ENCODE measurements at regions not wholly inside any gene's neighbourhood (a gene's known extent, or its start where the extent isn't known, plus 50 kb on each side); places are given as distances from the start of the nearest gene placed in this dataset.

- no peaks in the 10 kb centered on the region for H3K27me3 ChIP-seq (ENCODE audit: control insufficient read depth in 5 of 5, insufficient read depth in 4 of 5, low read length in 5 of 5)
- H3K9me3 ChIP-seq (ENCODE audit: control insufficient read depth in 5 of 5, low read length in 5 of 5): no peaks in the 10 kb centered on the region
- no peaks in the 10 kb centered on the region for H3K36me3 ChIP-seq (ENCODE audit: control insufficient read depth in 5 of 5, insufficient read depth in 5 of 5, low read length in 5 of 5)
- H3K9ac ChIP-seq (ENCODE audit: low read length in 5 of 5): no peak overlapping the region
- no peak overlapping the region for H3K4me3 ChIP-seq (ENCODE audit: low read depth in 1 of 5, low read length in 5 of 5)
- no peak overlapping the region for H3K27ac ChIP-seq (ENCODE audit: low read depth, low read length)
- no peaks in the 10 kb centered on the region for H3K4me1 ChIP-seq (ENCODE audit: control insufficient read depth in 5 of 5, insufficient read depth in 5 of 5, low read length in 5 of 5)
Measured at GRCh38 chr3:77902675-77903074, 862.8 kb downstream of the ROBO2 start.

GRCh38 chr3:77906102-77906709 lies 866.3 kb downstream of the ROBO2 start:
- Histone ChIP-seq H3K36me3 (ENCODE audit: control insufficient read depth in 5 of 5, insufficient read depth in 5 of 5, low read length in 5 of 5) (no peaks in the 10 kb centered on the region), H3K27ac (ENCODE audit: low read depth, low read length) (no peak overlapping the region), H3K9me3 (ENCODE audit: control insufficient read depth in 5 of 5, low read length in 5 of 5) (no peaks in the 10 kb centered on the region), H3K27me3 (ENCODE audit: control insufficient read depth in 5 of 5, insufficient read depth in 4 of 5, low read length in 5 of 5) (no peaks in the 10 kb centered on the region), H3K9ac (ENCODE audit: low read length in 5 of 5) (no peak overlapping the region), H3K4me3 (ENCODE audit: low read depth in 1 of 5, low read length in 5 of 5) (no peak overlapping the region), H3K4me1 (ENCODE audit: control insufficient read depth in 5 of 5, insufficient read depth in 5 of 5, low read length in 5 of 5) (no peaks in the 10 kb centered on the region)

- Histone ChIP-seq H3K36me3 (ENCODE audit: control insufficient read depth in 5 of 5, insufficient read depth in 5 of 5, low read length in 5 of 5) (no peaks in the 10 kb centered on the region), H3K4me3 (ENCODE audit: low read depth in 1 of 5, low read length in 5 of 5) (no peak overlapping the region), H3K9me3 (ENCODE audit: control insufficient read depth in 5 of 5, low read length in 5 of 5) (no peaks in the 10 kb centered on the region), H3K4me1 (ENCODE audit: control insufficient read depth in 5 of 5, insufficient read depth in 5 of 5, low read length in 5 of 5) (no peaks in the 10 kb centered on the region), H3K27me3 (ENCODE audit: control insufficient read depth in 5 of 5, insufficient read depth in 4 of 5, low read length in 5 of 5) (no peaks in the 10 kb centered on the region), H3K9ac (ENCODE audit: low read length in 5 of 5) (no peak overlapping the region), H3K27ac (ENCODE audit: low read depth, low read length) (no peak overlapping the region)
Measured at GRCh38 chr3:77913524-77914174, 873.8 kb downstream of the ROBO2 start.

- Histone ChIP-seq H3K4me1 (ENCODE audit: control insufficient read depth in 5 of 5, insufficient read depth in 5 of 5, low read length in 5 of 5) (no peaks in the 10 kb centered on the region), H3K9me3 (ENCODE audit: control insufficient read depth in 5 of 5, low read length in 5 of 5) (peaks cover 0 to 5% (median 0%) of the 10 kb centered on the region in 5 donors), H3K36me3 (ENCODE audit: control insufficient read depth in 5 of 5, insufficient read depth in 5 of 5, low read length in 5 of 5) (no peaks in the 10 kb centered on the region), H3K9ac (ENCODE audit: low read length in 5 of 5) (no peak overlapping the region), H3K27ac (ENCODE audit: low read depth, low read length) (no peak overlapping the region), H3K4me3 (ENCODE audit: low read depth in 1 of 5, low read length in 5 of 5) (no peak overlapping the region), H3K27me3 (ENCODE audit: control insufficient read depth in 5 of 5, insufficient read depth in 4 of 5, low read length in 5 of 5) (no peaks in the 10 kb centered on the region)
Measured at GRCh38 chr3:77915336-77915735, 875.4 kb downstream of the ROBO2 start.

GRCh38 chr3:77917225-77917624 lies 877.3 kb downstream of the ROBO2 start:
- no peaks in the 10 kb centered on the region for H3K27me3 ChIP-seq (ENCODE audit: control insufficient read depth in 5 of 5, insufficient read depth in 4 of 5, low read length in 5 of 5)
- H3K4me3 ChIP-seq (ENCODE audit: low read depth in 1 of 5, low read length in 5 of 5): no peak overlapping the region
- peaks cover 0 to 14% (median 8%) of the 10 kb centered on the region in 5 donors for H3K9me3 ChIP-seq (ENCODE audit: control insufficient read depth in 5 of 5, low read length in 5 of 5)
- H3K36me3 ChIP-seq (ENCODE audit: control insufficient read depth in 5 of 5, insufficient read depth in 5 of 5, low read length in 5 of 5): no peaks in the 10 kb centered on the region
- H3K9ac ChIP-seq (ENCODE audit: low read length in 5 of 5): no peak overlapping the region
- H3K27ac ChIP-seq (ENCODE audit: low read depth, low read length): no peak overlapping the region
- H3K4me1 ChIP-seq (ENCODE audit: control insufficient read depth in 5 of 5, insufficient read depth in 5 of 5, low read length in 5 of 5): no peaks in the 10 kb centered on the region

- H3K27ac ChIP-seq (ENCODE audit: low read depth, low read length): no peak overlapping the region
- H3K4me3 ChIP-seq (ENCODE audit: low read depth in 1 of 5, low read length in 5 of 5): no peak overlapping the region
- peaks cover 0 to 14% (median 8%) of the 10 kb centered on the region in 5 donors for H3K9me3 ChIP-seq (ENCODE audit: control insufficient read depth in 5 of 5, low read length in 5 of 5)
- H3K36me3 ChIP-seq (ENCODE audit: control insufficient read depth in 5 of 5, insufficient read depth in 5 of 5, low read length in 5 of 5): no peaks in the 10 kb centered on the region
- H3K9ac ChIP-seq (ENCODE audit: low read length in 5 of 5): no peak overlapping the region
- no peaks in the 10 kb centered on the region for H3K27me3 ChIP-seq (ENCODE audit: control insufficient read depth in 5 of 5, insufficient read depth in 4 of 5, low read length in 5 of 5)
- H3K4me1 ChIP-seq (ENCODE audit: control insufficient read depth in 5 of 5, insufficient read depth in 5 of 5, low read length in 5 of 5): no peaks in the 10 kb centered on the region
Measured at GRCh38 chr3:77919244-77919643, 879.3 kb downstream of the ROBO2 start.

GRCh38 chr3:77931255-77932009 lies 891.5 kb downstream of the ROBO2 start:
- Histone ChIP-seq H3K9me3 (ENCODE audit: control insufficient read depth in 5 of 5, low read length in 5 of 5) (no peaks in the 10 kb centered on the region), H3K36me3 (ENCODE audit: control insufficient read depth in 5 of 5, insufficient read depth in 5 of 5, low read length in 5 of 5) (no peaks in the 10 kb centered on the region), H3K27ac (ENCODE audit: low read depth, low read length) (no peak overlapping the region), H3K27me3 (ENCODE audit: control insufficient read depth in 5 of 5, insufficient read depth in 4 of 5, low read length in 5 of 5) (no peaks in the 10 kb centered on the region), H3K9ac (ENCODE audit: low read length in 5 of 5) (no peak overlapping the region), H3K4me1 (ENCODE audit: control insufficient read depth in 5 of 5, insufficient read depth in 5 of 5, low read length in 5 of 5) (no peaks in the 10 kb centered on the region), H3K4me3 (ENCODE audit: low read depth in 1 of 5, low read length in 5 of 5) (no peak overlapping the region)

GRCh38 chr3:77932926-77933325 lies 893.0 kb downstream of the ROBO2 start:
- Histone ChIP-seq H3K9me3 (ENCODE audit: control insufficient read depth in 5 of 5, low read length in 5 of 5) (no peaks in the 10 kb centered on the region), H3K9ac (ENCODE audit: low read length in 5 of 5) (no peak overlapping the region), H3K4me1 (ENCODE audit: control insufficient read depth in 5 of 5, insufficient read depth in 5 of 5, low read length in 5 of 5) (no peaks in the 10 kb centered on the region), H3K27me3 (ENCODE audit: control insufficient read depth in 5 of 5, insufficient read depth in 4 of 5, low read length in 5 of 5) (no peaks in the 10 kb centered on the region), H3K36me3 (ENCODE audit: control insufficient read depth in 5 of 5, insufficient read depth in 5 of 5, low read length in 5 of 5) (no peaks in the 10 kb centered on the region), H3K4me3 (ENCODE audit: low read depth in 1 of 5, low read length in 5 of 5) (no peak overlapping the region), H3K27ac (ENCODE audit: low read depth, low read length) (no peak overlapping the region)

GRCh38 chr3:77933926-77934325 lies 894.0 kb downstream of the ROBO2 start:
- H3K36me3 ChIP-seq (ENCODE audit: control insufficient read depth in 5 of 5, insufficient read depth in 5 of 5, low read length in 5 of 5): no peaks in the 10 kb centered on the region
- no peak overlapping the region for H3K4me3 ChIP-seq (ENCODE audit: low read depth in 1 of 5, low read length in 5 of 5)
- H3K27ac ChIP-seq (ENCODE audit: low read depth, low read length): no peak overlapping the region
- no peak overlapping the region for H3K9ac ChIP-seq (ENCODE audit: low read length in 5 of 5)
- no peaks in the 10 kb centered on the region for H3K4me1 ChIP-seq (ENCODE audit: control insufficient read depth in 5 of 5, insufficient read depth in 5 of 5, low read length in 5 of 5)
- no peaks in the 10 kb centered on the region for H3K9me3 ChIP-seq (ENCODE audit: control insufficient read depth in 5 of 5, low read length in 5 of 5)
- no peaks in the 10 kb centered on the region for H3K27me3 ChIP-seq (ENCODE audit: control insufficient read depth in 5 of 5, insufficient read depth in 4 of 5, low read length in 5 of 5)

- no peak overlapping the region for H3K4me3 ChIP-seq (ENCODE audit: low read depth in 1 of 5, low read length in 5 of 5)
- no peaks in the 10 kb centered on the region for H3K27me3 ChIP-seq (ENCODE audit: control insufficient read depth in 5 of 5, insufficient read depth in 4 of 5, low read length in 5 of 5)
- H3K27ac ChIP-seq (ENCODE audit: low read depth, low read length): no peak overlapping the region
- no peaks in the 10 kb centered on the region for H3K36me3 ChIP-seq (ENCODE audit: control insufficient read depth in 5 of 5, insufficient read depth in 5 of 5, low read length in 5 of 5)
- no peaks in the 10 kb centered on the region for H3K4me1 ChIP-seq (ENCODE audit: control insufficient read depth in 5 of 5, insufficient read depth in 5 of 5, low read length in 5 of 5)
- H3K9me3 ChIP-seq (ENCODE audit: control insufficient read depth in 5 of 5, low read length in 5 of 5): no peaks in the 10 kb centered on the region
- H3K9ac ChIP-seq (ENCODE audit: low read length in 5 of 5): no peak overlapping the region
Measured at GRCh38 chr3:77935418-77935817, 895.5 kb downstream of the ROBO2 start.

Data from subcutaneous abdominal adipose tissue (tissue), 5 donors.